ENCODE measurements at regions not wholly inside any gene's neighbourhood (a gene's known extent, or its start where the extent isn't known, plus 50 kb on each side); places are given as distances from the start of the nearest gene placed in this dataset.
"Not testable (repeated sequence)": the region's sequence is repeated elsewhere in the genome, so short reads cannot be mapped to it uniquely, and the experiment has no call there.

DNA sequence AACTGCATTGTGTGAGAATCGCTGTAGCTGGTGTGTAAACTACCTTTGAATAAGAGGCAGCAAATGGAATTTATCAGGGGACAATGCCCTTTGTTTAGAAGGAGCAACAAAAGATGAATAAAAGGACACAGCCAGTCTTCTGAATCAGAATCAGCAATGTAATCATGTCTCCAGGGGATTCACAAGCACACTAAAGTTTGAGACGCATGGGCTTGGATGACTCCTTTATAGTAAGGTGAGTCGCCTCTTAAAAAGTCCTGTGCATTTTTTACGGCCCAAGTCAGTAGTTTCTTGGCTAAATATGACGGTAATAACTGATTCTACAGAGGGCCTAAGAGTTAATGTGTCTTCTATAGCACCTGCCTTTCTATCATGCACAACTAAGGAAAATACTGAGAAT, 113.6 kb upstream of the NUDT12 start:
- TF ChIP-seq, protein P1, sequence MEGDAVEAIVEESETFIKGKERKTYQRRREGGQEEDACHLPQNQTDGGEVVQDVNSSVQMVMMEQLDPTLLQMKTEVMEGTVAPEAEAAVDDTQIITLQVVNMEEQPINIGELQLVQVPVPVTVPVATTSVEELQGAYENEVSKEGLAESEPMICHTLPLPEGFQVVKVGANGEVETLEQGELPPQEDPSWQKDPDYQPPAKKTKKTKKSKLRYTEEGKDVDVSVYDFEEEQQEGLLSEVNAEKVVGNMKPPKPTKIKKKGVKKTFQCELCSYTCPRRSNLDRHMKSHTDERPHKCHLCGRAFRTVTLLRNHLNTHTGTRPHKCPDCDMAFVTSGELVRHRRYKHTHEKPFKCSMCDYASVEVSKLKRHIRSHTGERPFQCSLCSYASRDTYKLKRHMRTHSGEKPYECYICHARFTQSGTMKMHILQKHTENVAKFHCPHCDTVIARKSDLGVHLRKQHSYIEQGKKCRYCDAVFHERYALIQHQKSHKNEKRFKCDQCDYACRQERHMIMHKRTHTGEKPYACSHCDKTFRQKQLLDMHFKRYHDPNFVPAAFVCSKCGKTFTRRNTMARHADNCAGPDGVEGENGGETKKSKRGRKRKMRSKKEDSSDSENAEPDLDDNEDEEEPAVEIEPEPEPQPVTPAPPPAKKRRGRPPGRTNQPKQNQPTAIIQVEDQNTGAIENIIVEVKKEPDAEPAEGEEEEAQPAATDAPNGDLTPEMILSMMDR (IDR thresholded peaks at IDR 0.05): not testable (repeated sequence)
- TF ChIP-seq POLR2A (IDR thresholded peaks at IDR 0.05): not testable (repeated sequence)
